Fibroblast of peridontal ligament (primary cell): ENCODE measurements at regions not wholly inside any gene's neighbourhood (a gene's known extent, or its start where the extent isn't known, plus 50 kb on each side); places are given as distances from the start of the nearest gene placed in this dataset.
A peak's percentile ranks its signal among the peaks of the same experiment; 100 is the strongest.

Source experiments
- DNase-seq: peaks from one replicate; pipeline ENCODE4 v3.0.0-alpha.2; 2010; ENCODE audit errors: extremely low read depth

DNA sequence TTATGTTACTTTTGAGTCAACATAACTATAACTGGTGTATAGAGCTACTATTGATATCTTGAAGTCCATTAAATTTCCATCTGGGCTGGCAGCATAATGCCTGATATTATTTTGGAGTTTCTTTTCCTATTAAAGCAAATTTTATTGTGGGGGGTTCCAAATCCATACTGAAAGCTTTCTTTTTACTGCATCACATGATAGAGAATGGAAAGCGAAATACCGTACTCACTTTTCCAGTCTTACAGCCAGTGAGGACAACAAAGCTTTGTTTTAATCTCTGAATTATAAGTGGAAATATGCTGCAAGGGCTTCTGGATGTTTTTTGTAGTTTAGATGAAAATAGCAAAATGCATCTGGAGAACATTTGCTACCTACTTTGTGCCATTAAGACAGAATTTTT is 477.5 kb upstream of the SEMA3D start:
- no peak for DNase-seq

DNA sequence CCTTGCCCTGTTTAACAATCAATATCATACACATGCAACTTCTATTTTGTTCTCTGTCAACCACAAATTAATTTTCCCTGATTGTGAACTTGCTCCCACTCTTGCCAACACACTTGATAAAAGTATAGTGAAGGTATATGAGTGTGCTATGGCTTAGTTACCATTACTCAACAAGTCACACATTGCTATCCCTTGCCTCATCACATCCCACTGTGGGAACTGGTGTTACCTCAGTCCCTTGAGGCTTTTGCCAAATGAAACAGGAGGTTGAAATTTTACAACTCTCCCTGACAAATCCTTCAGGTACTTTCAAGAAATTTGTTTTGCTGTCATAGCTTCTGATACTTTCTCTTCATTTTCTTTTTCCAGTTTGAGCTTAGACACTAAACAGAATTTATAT is 472.5 kb upstream of the SEMA3D start:
- DNase-seq = no peak

DNA sequence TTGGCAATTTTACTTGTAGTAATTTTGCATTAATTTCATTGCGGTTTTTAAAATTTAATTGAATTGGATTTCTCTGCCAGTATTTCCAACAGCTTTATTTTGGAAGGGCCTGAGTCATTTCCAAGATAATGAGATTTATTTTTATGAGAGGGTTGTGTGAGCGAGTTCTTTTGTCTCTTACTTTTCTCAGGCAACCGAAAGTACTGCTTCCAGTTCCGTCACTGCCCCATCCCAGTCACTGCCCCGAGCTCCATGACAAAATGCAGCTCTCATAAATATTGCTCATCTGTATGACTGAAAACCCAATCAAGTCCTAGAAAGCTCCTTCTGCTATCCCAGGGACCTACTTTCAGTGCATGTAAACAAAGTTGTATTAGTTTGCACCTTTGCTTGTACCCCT is 468.4 kb upstream of the SEMA3D start:
- no peak for DNase-seq

DNA sequence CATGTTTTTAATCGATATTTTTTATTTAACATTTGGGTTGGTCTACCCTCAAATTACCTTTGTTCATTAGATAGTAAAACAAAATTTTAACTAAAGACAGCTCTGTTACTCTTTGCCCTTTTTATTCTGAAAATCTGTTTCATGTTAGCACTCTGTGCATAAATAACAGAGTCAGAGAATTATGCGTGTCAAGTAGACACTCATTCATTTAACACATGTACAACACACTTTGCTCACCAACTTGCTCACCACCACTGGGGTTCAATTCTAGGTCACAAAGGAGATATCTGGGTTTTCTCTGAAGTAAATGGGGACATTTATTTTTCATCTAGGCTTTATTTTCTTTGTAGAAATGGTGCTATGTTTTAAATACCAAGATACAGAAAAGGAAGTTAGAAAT is 457.4 kb upstream of the SEMA3D start:
- no peak for DNase-seq

GRCh38 chr7:85641331-85641730 is 454.5 kb upstream of the SEMA3D start:
- DNase-seq = no peak

GRCh38 chr7:85638394-85638793 is 451.5 kb upstream of the SEMA3D start:
- no peak for DNase-seq

- DNase-seq = no peak
Observed at GRCh38 chr7:85634951-85635350, 448.1 kb upstream of the SEMA3D start.

- peak; percentile 41 for DNase-seq
Observed at GRCh38 chr7:85630904-85631600, 444.2 kb upstream of the SEMA3D start.

- no peak for DNase-seq
Observed at GRCh38 chr7:85627791-85628586, 441.1 kb upstream of the SEMA3D start.

DNA sequence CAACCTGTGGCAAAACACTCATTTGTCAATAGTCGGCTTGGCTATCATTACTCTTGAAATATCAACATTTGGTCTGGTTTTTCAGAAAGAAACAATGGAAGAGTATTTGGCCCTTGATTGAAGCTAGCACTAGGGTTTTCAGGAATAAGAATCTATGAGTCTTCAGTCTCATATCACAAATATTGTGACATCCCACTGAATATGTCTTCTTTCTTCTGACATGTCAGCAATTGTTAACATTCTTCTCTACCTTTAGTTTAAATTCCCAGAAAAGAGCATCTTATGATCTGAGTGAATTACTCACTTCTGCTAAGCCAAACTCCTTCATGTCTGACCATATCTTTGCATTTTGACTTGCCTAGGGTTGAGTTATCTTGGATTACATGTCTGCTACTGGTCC is 435.2 kb upstream of the SEMA3D start:
- DNase-seq = no peak

DNA sequence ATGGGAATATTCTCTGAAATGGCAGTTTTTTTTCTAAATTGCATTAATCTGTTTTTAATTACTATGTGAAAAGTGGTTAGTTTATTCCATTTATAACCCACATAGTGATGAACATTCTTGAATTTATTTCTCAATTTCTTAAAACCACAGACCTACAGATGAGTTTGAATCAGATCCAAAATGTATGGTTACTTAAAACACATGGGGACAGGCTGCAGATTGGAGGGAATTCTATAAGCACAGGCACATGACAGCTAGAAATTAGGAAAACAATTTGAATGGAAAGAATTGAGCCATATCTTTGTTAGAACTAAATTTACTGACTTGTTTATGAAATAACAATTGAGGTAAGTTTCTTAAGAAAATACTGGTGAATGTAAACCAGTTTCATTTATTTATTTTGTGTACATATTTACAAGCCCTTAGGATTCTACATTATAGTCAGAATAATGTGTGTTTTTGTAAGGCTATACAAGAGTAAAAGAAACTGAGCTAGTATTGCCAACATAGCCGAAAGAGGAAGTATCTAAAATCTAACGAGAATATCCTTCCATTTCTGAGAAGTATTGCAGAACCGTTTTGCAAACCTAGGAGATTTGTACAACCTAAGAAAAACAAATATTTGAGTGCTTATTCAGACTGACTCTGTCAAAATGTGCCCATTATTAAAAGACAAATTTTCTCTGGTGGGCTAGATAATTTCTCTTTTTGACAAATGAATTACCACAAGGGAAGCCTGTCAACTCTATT is 434.3 kb upstream of the SEMA3D start:
- DNase-seq = peak; percentile 3

GRCh38 chr7:85619236-85619635 is 432.4 kb upstream of the SEMA3D start:
- DNase-seq = no peak

DNA sequence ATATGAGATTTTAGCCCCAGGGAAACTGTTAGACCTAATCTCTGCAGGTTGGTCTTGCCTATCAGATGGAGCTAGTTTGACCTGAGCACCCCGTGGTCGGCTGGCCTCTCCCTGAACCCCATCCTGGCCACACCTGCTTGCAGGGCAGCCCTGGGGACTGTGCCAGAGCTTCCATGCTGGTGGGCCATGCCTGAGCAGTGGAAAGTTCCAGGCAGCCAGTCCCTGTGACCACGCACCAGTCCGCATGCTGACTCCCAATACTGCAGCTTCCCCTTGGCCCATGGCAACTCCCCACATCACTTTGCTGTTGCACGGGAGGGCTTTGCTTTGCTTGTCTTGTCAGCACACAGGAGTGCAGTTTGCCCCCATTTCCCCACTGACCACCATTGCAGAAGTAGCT is 427.8 kb upstream of the SEMA3D start:
- no peak for DNase-seq

DNA sequence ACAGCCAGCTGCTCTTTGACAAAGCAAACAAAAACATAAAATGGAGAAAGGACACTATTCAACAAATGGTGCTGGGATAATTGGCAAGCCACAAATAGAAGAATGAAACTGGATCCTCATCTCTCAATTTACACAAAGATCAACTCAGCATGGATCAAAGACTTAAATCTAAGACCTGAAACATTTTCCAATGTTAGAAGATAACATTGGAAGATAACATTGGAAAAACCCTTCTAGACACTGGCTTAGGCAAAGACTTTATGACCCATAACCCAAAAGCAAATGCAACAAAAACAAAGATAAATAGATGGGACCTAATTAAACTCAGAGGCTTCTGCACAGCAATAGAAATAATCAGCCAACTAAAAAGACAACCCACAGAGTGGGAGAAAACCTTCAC is 425.7 kb upstream of the SEMA3D start:
- DNase-seq = no peak

DNA sequence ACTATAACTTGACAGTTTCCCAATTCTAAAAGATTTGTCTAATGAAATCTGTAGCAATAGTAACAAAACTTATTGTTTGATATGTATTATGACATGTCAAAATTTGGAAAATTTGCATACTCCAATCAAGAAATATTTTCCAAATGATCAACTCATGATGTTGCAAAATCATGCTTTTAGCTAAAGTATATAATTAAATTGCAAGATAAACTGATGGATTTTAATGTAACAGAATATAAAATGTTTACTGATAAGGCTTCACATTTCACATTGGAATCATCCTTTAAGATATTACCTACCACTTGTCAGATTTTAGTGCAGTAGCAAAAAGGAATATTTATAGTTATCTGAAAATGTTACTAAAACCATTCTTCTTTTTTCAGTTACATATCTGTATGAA is 421.9 kb upstream of the SEMA3D start:
- DNase-seq = no peak

DNA sequence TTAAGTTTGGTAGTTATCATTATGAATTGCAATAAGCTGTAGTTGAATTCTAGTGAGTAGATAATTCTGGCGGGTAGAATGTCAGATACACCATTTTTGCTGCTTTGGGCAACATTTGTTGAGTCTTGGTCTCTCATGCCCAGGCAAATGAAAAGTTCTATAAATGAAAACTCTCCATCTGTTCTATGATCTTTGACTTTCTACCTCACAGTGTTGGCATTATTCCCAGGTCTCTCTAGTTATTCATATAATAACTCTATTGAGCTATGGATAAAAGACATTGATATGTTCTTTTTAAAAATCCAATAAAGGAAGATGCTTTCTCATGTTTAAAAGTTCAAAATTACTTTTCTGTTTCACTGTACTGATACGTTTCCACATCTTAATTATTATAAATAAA is 415.3 kb upstream of the SEMA3D start:
- peak; percentile 66 for DNase-seq

GRCh38 chr7:85600395-85600794 is 413.5 kb upstream of the SEMA3D start:
- peak; percentile 29 for DNase-seq

DNA sequence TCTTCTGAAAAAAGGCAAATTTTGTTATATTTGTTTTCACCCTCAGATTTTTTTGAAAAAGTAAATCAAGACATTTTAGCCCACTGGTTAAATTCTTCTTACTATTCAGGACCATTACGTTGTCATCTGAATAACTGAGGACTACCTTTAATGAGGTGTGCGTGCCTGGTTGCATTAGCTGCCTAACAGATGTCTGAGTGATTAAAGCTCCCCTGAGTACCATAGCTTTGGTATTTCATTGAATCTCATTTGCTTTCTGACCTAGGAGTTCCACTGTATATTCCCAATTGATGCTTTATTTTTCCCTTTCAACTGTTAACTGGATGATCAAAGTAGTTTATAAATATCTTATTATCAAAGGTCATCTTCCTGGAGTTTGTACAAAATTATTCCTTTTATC is 410.0 kb upstream of the SEMA3D start:
- no peak for DNase-seq

- DNase-seq = peak; percentile 79
Observed at GRCh38 chr7:85595750-85596178, 408.9 kb upstream of the SEMA3D start.

DNA sequence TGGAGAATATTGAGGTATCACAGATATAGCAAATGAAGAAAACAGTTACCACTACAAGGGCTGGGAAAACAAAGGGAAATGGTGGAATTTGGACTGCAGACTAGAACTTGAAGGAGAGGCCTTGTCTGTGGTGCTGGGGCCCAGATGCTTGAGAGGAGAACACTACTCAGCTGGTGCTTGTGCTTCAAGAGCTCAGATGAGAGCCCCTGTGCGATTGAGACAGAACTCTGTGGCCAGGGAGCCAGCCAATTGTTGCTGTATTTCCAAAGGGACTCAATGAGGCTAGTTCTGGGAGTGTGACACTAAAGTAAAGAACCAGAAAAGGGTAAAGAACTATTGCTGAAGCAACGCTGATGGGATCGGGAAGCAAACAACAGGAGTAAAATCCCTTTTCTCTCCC is 406.5 kb upstream of the SEMA3D start:
- DNase-seq = no peak

DNA sequence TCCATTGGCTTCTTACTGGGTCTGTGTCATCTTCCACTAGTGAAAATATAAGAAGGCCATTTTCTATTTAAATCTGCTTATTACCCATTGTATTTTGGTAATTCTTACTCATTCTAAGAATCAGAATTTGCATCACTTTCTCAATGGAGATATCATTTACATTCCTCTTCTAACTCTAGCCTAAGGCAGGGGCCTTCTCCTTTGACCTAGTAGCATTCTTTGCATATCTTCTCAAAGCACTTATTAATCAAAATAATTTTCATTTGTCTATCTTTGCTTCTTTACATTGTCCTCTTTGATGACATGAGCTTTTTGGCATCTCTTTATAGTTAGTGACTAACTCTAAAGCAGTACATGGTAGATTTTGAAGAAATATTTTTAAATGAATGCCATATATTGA is 400.9 kb upstream of the SEMA3D start:
- no peak for DNase-seq

GRCh38 chr7:85586091-85586490 is 399.2 kb upstream of the SEMA3D start:
- DNase-seq = no peak
